AG04450 (cell line): ENCODE measurements at regions not wholly inside any gene's neighbourhood (a gene's known extent, or its start where the extent isn't known, plus 50 kb on each side); places are given as distances from the start of the nearest gene placed in this dataset.

Source experiments
- CTCF ChIA-PET: fragments of 300-600, 350-600 bp; formaldehyde crosslinking; extraction: SDS; loops from one replicate; lab custom pipeline; 2022; ENCODE audit warnings: antibody characterized with exemption, inconsistent platforms; lab: Charles Lee
- POLR2A ChIA-PET: fragments of 350-600 bp; formaldehyde crosslinking; extraction: SDS; loops from one replicate; lab custom pipeline; 2021; ENCODE audit warnings: antibody characterized with exemption, inconsistent platforms; lab: Yijun Ruan, JAX
- DNase-seq: peaks from one replicate; pipeline ENCODE4 v3.0.0-alpha.2; 2011; ENCODE audit warnings: low read depth, low spot score
- H3K27ac ChIP-seq: one replicate; pipeline ENCODE4 v1.5.1; 2012; ENCODE audit warnings: low read depth, low read length, control low read depth
- H3K27me3 ChIP-seq: one replicate; pipeline ENCODE4 v1.6.0; 2012; ENCODE audit warnings: low read length; ENCODE audit not compliant: control insufficient read depth, insufficient read depth
- H3K4me3 ChIP-seq: 2 replicates; pipeline ENCODE4 v1.5.1; 2011; ENCODE audit warnings: mild to moderate bottlenecking, low read depth, low read length, control low read depth
- H3K9me3 ChIP-seq: 2 replicates; pipeline ENCODE4 v1.5.1; 2012; ENCODE audit warnings: low read length; ENCODE audit not compliant: control insufficient read depth, insufficient read depth
- CTCF ChIP-seq: IDR thresholded peaks from 2 replicates; pipeline ENCODE4 v1.5.1; 2011; ENCODE audit warnings: low read depth, low read length, control low read depth, inconsistent platforms

GRCh38 chr6:78025502-78025901 is 372.7 kb downstream of the MEI4 start:
- POLR2A ChIA-PET: no interaction called here
- Histone ChIP-seq H3K4me3 (no peak overlapping the region), H3K27ac (no peak overlapping the region), H3K9me3 (peaks cover 9% of the 10 kb centered on the region), H3K27me3 (no peaks in the 10 kb centered on the region)
- CTCF ChIA-PET: no interaction called here
- DNase-seq: no peak
- TF ChIP-seq CTCF: no peak

- no peak overlapping the region for H3K27ac ChIP-seq
- DNase-seq: no peak
- peaks cover 9% of the 10 kb centered on the region for H3K9me3 ChIP-seq
- POLR2A ChIA-PET: no interaction called here
- CTCF ChIA-PET: no interaction called here
- H3K4me3 ChIP-seq: no peak overlapping the region
- no peaks in the 10 kb centered on the region for H3K27me3 ChIP-seq
- TF ChIP-seq CTCF: no peak
These were observed 378.4 kb downstream of the MEI4 start for GRCh38 chr6:78031228-78031627.

- Histone ChIP-seq H3K27me3 (no peaks in the 10 kb centered on the region), H3K9me3 (peaks cover 7% of the 10 kb centered on the region; the same call in 1 of the 2 replicates), H3K4me3 (no peak overlapping the region), H3K27ac (no peak overlapping the region)
- ChIA-PET CTCF (no interaction called here), POLR2A (no interaction called here)
- no peak for TF ChIP-seq CTCF
- DNase-seq: no peak
These were observed 406.3 kb downstream of the MEI4 start for GRCh38 chr6:78059171-78059570.

GRCh38 chr6:78062993-78063392 is 410.2 kb downstream of the MEI4 start:
- Histone ChIP-seq H3K27ac (no peak overlapping the region), H3K4me3 (no peak overlapping the region), H3K9me3 (peaks cover 7% of the 10 kb centered on the region; the same call in 1 of the 2 replicates), H3K27me3 (no peaks in the 10 kb centered on the region)
- ChIA-PET POLR2A (no interaction called here), CTCF (no interaction called here)
- TF ChIP-seq CTCF: no peak
- DNase-seq: no peak

- Histone ChIP-seq H3K27ac (no peak overlapping the region), H3K4me3 (no peak overlapping the region), H3K9me3 (no peaks in the 10 kb centered on the region; the same call in 1 of the 2 replicates), H3K27me3 (no peaks in the 10 kb centered on the region)
- no peak for TF ChIP-seq CTCF
- CTCF ChIA-PET: interaction anchor here (0.6 kb wide), 1 partner anchor 18 kb away, joined by 3 read pairs; no protein-coding TSS in a partner anchor
- DNase-seq: no peak
- POLR2A ChIA-PET: no interaction called here
These were observed 423.5 kb downstream of the MEI4 start for GRCh38 chr6:78076371-78076770.
